Adrenal gland (tissue), 9 donors: ENCODE measurements at regions not wholly inside any gene's neighbourhood (a gene's known extent, or its start where the extent isn't known, plus 50 kb on each side); places are given as distances from the start of the nearest gene placed in this dataset.

ENCODE experiments used
- DNase-seq, 7 donors: peaks; one replicate each; pipeline ENCODE4 v3.0.0-alpha.2; 2019 to 2020
- H3K27ac ChIP-seq, 5 donors: fragments of 200-600 bp; sonication (generic) in 4 of 5; 1 replicate in 3 of 5; 2 replicates in 2 of 5; pipeline versions ENCODE4 v1.5.1 to v1.8.0; 2016 to 2020; ENCODE audit warnings: mild to moderate bottlenecking in 1 of 5
- H3K27me3 ChIP-seq: fragments of 200-600 bp; 2 replicates; pipeline ENCODE4 v1.8.0; 2021
- H3K36me3 ChIP-seq, 2 donors: fragments of 200-600 bp; replicated peaks in 1 of 2; 1 replicate in 1 of 2; 2 replicates in 1 of 2; pipeline versions ENCODE4 v1.5.1 to v1.8.0; 2018 to 2022
- H3K4me1 ChIP-seq, 2 donors: fragments of 200-600 bp; replicated peaks in 1 of 2; 1 replicate in 1 of 2; 2 replicates in 1 of 2; pipeline versions ENCODE4 v1.5.1 to v1.8.0; 2018 to 2021
- H3K4me3 ChIP-seq, 4 donors: fragments of 200-600 bp; sonication (generic) in 3 of 4; one replicate each; pipeline ENCODE4 v1.5.1; 2016 to 2018
- H3K9me3 ChIP-seq, 3 donors: fragments of 200-600 bp; sonication (generic) in 1 of 3; replicated peaks in 1 of 3; 1 replicate in 2 of 3; 2 replicates in 1 of 3; pipeline versions ENCODE4 v1.5.1 to v1.8.0; 2016 to 2021
- POLR2A ChIP-seq, 2 donors: fragments of 450-650 bp; IDR thresholded peaks; one replicate each; pipeline ENCODE4 v1.6.1; 2017; ENCODE audit warnings: antibody characterized with exemption in 2 of 2, mild to moderate bottlenecking in 2 of 2, moderate library complexity in 1 of 2
- WGBS, 4 donors: extraction: QIAGEN DNeasy Blood & Tissue Kit in 2 of 4; methylation state at CpG; one replicate each; pipeline versions ENCODE4 v1.1.5 to v1.1.7; 2013 to 2017; 5-methylcytosine and 5-hydroxymethylcytosine counted together
- intact Hi-C, 2 donors: fragments of 100-400 bp; cut with DNase I; formaldehyde crosslinking; loops; one replicate each; pipeline versions ENCODE4 v1.14.1 to v1.15.0; 2022 to 2023
- TF ChIP-seq, protein P1 (sequence below), 6 experiments: fragments of 450-650 bp in 4 of 6; fragments of 200-600 bp in 2 of 6; sonication (generic) in 1 of 6; IDR thresholded peaks; 1 replicate in 5 of 6; 2 replicates in 1 of 6; pipeline versions ENCODE4 v1.5.1 to v1.8.0; 2016 to 2021; ENCODE audit warnings: antibody characterized with exemption in 6 of 6, mild to moderate bottlenecking in 2 of 6, moderate library complexity in 1 of 6
- donor health status: healthy with polysubstance abuse.
- donor health status: Bipolar disorder and iron deficiency.
- donor health status: DM: yes; HTN: yes; CAD: no.
- donor health status: DM: no; HTN: no; CAD: no.
- donor health status: DM: no; HTN: no; CAD: no.

DNA sequence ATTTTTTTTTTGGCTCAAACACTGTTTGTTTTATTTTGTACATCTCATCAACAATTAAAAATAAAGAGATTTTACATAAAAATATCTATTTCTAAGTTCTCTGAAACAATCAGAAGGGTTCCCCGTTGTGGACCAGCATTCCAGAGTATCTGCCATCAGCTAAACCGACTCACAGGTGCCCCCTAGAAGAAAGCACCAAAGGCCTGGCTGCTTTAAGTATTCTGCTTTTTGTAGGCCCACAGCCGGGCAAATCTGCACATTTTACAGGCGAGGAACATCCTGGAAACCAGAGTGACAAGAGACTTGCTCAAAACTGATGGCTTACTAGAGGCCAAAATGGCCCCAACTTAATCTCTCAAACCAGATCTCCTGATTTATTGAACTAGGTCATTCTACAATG lies 82.2 kb upstream of the SETBP1 start:
- Histone ChIP-seq H3K36me3 (no peaks in the 10 kb centered on the region), H3K4me3 (no peak overlapping the region), H3K27ac (no peak overlapping the region), H3K4me1 (no peaks in the 10 kb centered on the region), H3K9me3 (no peaks in the 10 kb centered on the region), H3K27me3 (no peaks in the 10 kb centered on the region)
- DNase-seq = no peak
- intact Hi-C loops = no loop called here
- WGBS, 4 donors = 62 to 73% (median 69%) methylated on average over 4 of the region's 4 CpGs
- TF ChIP-seq, protein P1, sequence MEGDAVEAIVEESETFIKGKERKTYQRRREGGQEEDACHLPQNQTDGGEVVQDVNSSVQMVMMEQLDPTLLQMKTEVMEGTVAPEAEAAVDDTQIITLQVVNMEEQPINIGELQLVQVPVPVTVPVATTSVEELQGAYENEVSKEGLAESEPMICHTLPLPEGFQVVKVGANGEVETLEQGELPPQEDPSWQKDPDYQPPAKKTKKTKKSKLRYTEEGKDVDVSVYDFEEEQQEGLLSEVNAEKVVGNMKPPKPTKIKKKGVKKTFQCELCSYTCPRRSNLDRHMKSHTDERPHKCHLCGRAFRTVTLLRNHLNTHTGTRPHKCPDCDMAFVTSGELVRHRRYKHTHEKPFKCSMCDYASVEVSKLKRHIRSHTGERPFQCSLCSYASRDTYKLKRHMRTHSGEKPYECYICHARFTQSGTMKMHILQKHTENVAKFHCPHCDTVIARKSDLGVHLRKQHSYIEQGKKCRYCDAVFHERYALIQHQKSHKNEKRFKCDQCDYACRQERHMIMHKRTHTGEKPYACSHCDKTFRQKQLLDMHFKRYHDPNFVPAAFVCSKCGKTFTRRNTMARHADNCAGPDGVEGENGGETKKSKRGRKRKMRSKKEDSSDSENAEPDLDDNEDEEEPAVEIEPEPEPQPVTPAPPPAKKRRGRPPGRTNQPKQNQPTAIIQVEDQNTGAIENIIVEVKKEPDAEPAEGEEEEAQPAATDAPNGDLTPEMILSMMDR (IDR thresholded peaks at IDR 0.05) = no peak
- no peak for TF ChIP-seq POLR2A (IDR thresholded peaks at IDR 0.05)

DNA sequence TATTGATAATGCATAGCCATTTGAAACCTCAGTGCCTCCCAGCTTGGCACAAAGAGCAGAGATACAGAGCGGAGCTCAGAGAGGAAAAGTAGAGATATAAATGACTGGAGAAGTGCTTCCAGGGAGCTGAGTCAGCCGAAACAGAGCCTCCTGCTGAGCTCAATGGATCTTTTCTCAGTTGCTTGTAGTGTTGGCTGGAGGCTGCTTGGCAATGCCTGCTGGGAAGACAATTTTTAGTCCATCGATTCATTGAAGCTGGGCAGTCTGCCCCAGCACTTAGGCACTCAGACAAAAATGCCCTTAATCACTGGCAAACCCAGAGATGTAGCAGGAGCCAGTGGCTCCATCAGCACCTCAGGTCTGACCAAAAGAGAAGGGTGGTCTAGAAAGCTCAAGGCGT lies 81.3 kb upstream of the SETBP1 start:
- peak in 3 of 7 donors; percentile 16 to 54 (median 17) for DNase-seq
- TF ChIP-seq, protein P1 (IDR thresholded peaks at IDR 0.05) = no peak
- no peak for TF ChIP-seq POLR2A (IDR thresholded peaks at IDR 0.05)
- intact Hi-C loops = no loop called here

DNA sequence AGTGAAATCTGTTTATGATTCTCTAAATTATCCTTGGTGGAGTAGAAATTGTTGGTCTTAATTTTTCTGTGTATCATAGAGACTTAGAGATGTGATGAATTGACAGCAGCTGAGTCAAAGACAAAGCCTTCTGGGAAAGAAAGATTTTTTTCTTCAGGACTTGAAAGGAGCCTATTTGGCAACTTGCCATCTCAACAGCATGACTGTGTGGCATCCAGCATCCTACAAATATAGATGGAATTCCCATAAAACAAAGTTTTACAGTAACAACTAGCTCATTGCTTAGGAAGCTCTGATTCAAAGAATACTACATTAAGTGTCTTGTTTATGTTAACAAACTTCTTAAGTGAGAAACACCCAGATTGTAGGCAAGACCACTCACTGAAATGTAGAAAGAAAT lies 79.2 kb upstream of the SETBP1 start:
- Histone ChIP-seq H3K36me3 (no peaks in the 10 kb centered on the region), H3K9me3 (no peaks in the 10 kb centered on the region), H3K4me3 (no peak overlapping the region), H3K4me1 (no peaks in the 10 kb centered on the region), H3K27me3 (no peaks in the 10 kb centered on the region), H3K27ac (no peak overlapping the region)
- intact Hi-C loops = no loop called here
- TF ChIP-seq, protein P1 (IDR thresholded peaks at IDR 0.05) = no peak
- no peak for TF ChIP-seq POLR2A (IDR thresholded peaks at IDR 0.05)
- DNase-seq = no peak

More for the DNA sequence above, 81.3 kb upstream of the SETBP1 start:
- Histone ChIP-seq H3K27me3 (no peaks in the 10 kb centered on the region), H3K27ac (no peak overlapping the region), H3K36me3 (no peaks in the 10 kb centered on the region), H3K4me1 (no peaks in the 10 kb centered on the region), H3K9me3 (no peaks in the 10 kb centered on the region), H3K4me3 (no peak overlapping the region)
- WGBS, 4 donors = 53 to 70% (median 62%) methylated on average over 4 of the region's 4 CpGs

DNA sequence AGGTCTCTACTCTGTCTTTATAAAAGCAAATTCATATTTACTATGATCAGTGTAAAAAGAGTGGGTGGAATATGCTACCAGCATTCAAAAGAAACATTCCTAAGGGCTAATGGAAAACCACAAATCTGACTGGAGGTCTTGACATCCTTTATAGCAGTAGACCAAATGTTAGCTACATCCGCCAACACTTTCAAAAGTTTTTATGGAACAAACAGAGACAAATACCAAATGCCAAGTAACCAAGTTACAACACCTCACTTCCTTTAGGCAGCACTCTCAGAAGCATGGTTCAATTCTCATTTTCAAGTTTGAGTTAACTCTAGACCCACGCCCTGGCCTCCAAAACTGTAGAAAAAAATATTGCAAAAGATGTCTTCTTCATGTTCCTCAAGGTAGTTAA lies 78.3 kb upstream of the SETBP1 start:
- intact Hi-C loops = no loop called here
- Histone ChIP-seq H3K27me3 (no peaks in the 10 kb centered on the region), H3K4me3 (no peak overlapping the region), H3K9me3 (no peaks in the 10 kb centered on the region), H3K4me1 (no peaks in the 10 kb centered on the region), H3K27ac (no peak overlapping the region), H3K36me3 (no peaks in the 10 kb centered on the region)
- TF ChIP-seq POLR2A (IDR thresholded peaks at IDR 0.05) = no peak
- TF ChIP-seq, protein P1 (IDR thresholded peaks at IDR 0.05) = no peak
- DNase-seq = no peak
- 67 to 81% (median 75%) methylated on average over 2 of the region's 2 CpGs for WGBS, 4 donors
